ENCODE measurements at regions not wholly inside any gene's neighbourhood (a gene's known extent, or its start where the extent isn't known, plus 50 kb on each side); places are given as distances from the start of the nearest gene placed in this dataset.

GRCh38 chr14:76640923-76641395 is 120.3 kb upstream of the VASH1 start:
- DNase-seq (ENCODE audit: extremely low spot score in 2 of 2) = no peak
- intact Hi-C loops (cut with DNase I) = loop anchor here (10.0 kb wide), 1 partner anchor 596 kb away; no protein-coding TSS in a partner anchor
- no peaks in the 10 kb centered on the region for H3K9me3 ChIP-seq

GRCh38 chr14:76641541-76641940 is 119.7 kb upstream of the VASH1 start:
- Histone ChIP-seq H3K27me3 (no peaks in the 10 kb centered on the region), H3K36me3 (no peaks in the 10 kb centered on the region), H3K27ac (no peak overlapping the region), H3K4me1 (no peaks in the 10 kb centered on the region), H3K9me3 (no peaks in the 10 kb centered on the region), H3K4me3 (no peak overlapping the region)
- intact Hi-C loops (cut with DNase I) = loop anchor here (10.0 kb wide), 1 partner anchor 597 kb away; no protein-coding TSS in a partner anchor
- no peak for TF ChIP-seq POLR2A (IDR thresholded peaks at IDR 0.05)
- TF ChIP-seq, protein P1, sequence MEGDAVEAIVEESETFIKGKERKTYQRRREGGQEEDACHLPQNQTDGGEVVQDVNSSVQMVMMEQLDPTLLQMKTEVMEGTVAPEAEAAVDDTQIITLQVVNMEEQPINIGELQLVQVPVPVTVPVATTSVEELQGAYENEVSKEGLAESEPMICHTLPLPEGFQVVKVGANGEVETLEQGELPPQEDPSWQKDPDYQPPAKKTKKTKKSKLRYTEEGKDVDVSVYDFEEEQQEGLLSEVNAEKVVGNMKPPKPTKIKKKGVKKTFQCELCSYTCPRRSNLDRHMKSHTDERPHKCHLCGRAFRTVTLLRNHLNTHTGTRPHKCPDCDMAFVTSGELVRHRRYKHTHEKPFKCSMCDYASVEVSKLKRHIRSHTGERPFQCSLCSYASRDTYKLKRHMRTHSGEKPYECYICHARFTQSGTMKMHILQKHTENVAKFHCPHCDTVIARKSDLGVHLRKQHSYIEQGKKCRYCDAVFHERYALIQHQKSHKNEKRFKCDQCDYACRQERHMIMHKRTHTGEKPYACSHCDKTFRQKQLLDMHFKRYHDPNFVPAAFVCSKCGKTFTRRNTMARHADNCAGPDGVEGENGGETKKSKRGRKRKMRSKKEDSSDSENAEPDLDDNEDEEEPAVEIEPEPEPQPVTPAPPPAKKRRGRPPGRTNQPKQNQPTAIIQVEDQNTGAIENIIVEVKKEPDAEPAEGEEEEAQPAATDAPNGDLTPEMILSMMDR (IDR thresholded peaks at IDR 0.05) = no peak
- no peak for DNase-seq (ENCODE audit: extremely low spot score in 2 of 2)

More at GRCh38 chr14:76640923-76641395, 120.3 kb upstream of the VASH1 start:
- no peaks in the 10 kb centered on the region for H3K27me3 ChIP-seq
- H3K27ac ChIP-seq = no peak overlapping the region
- TF ChIP-seq POLR2A (IDR thresholded peaks at IDR 0.05) = no peak
- TF ChIP-seq, protein P1 (IDR thresholded peaks at IDR 0.05) = no peak
- no peak for TF ChIP-seq POLR2AphosphoS5 (IDR thresholded peaks at IDR 0.05; ENCODE audit: insufficient read depth in 1 of 2, low read depth in 1 of 2)
- no peaks in the 10 kb centered on the region for H3K4me1 ChIP-seq
- H3K4me3 ChIP-seq = no peak overlapping the region
- no peaks in the 10 kb centered on the region for H3K36me3 ChIP-seq

DNA sequence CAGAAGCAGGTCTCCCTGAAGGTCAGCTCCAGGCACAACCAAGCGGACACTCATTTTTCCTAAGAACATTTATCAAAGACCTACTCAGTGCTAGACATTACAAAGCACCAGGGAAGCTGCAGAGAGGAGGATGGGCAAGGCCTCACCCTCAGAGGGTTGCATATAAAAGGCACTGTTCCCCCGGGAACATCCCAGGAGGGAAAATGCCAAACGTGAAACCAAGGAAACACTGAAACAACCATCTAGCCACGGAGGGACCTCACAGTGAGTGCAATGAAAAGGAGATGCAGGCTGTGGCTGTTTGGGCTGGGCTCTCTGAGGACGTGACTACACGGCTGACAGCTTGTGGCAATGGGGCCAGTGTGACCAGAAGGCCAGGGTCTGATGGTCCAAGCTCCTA is 117.4 kb upstream of the VASH1 start:
- Histone ChIP-seq H3K4me3 (no peak overlapping the region), H3K9me3 (no peaks in the 10 kb centered on the region), H3K36me3 (no peaks in the 10 kb centered on the region), H3K27ac (no peak overlapping the region), H3K4me1 (no peaks in the 10 kb centered on the region), H3K27me3 (no peaks in the 10 kb centered on the region)
- no peak for DNase-seq (ENCODE audit: extremely low spot score in 2 of 2)
- TF ChIP-seq POLR2A (IDR thresholded peaks at IDR 0.05) (no peak), POLR2AphosphoS5 (IDR thresholded peaks at IDR 0.05; ENCODE audit: insufficient read depth in 1 of 2, low read depth in 1 of 2) (no peak)
- TF ChIP-seq, protein P1 (IDR thresholded peaks at IDR 0.05) = no peak
- intact Hi-C loops (cut with DNase I) = loop anchor here (10.0 kb wide), 1 partner anchor 599 kb away; no protein-coding TSS in a partner anchor

GRCh38 chr14:76644855-76645518 is 116.3 kb upstream of the VASH1 start:
- no peak for DNase-seq (ENCODE audit: extremely low spot score in 2 of 2)
- Histone ChIP-seq H3K27me3 (no peaks in the 10 kb centered on the region), H3K36me3 (no peaks in the 10 kb centered on the region), H3K4me1 (no peaks in the 10 kb centered on the region), H3K27ac (no peak overlapping the region), H3K9me3 (no peaks in the 10 kb centered on the region), H3K4me3 (no peak overlapping the region)
- no peak for TF ChIP-seq POLR2AphosphoS5 (IDR thresholded peaks at IDR 0.05; ENCODE audit: insufficient read depth in 1 of 2, low read depth in 1 of 2)
- TF ChIP-seq, protein P1 (IDR thresholded peaks at IDR 0.05) = peak in 1 of 3 experiments; percentile 18
- intact Hi-C loops (cut with DNase I) = loop anchor here (10.0 kb wide), 1 partner anchor 600 kb away; no protein-coding TSS in a partner anchor

DNA sequence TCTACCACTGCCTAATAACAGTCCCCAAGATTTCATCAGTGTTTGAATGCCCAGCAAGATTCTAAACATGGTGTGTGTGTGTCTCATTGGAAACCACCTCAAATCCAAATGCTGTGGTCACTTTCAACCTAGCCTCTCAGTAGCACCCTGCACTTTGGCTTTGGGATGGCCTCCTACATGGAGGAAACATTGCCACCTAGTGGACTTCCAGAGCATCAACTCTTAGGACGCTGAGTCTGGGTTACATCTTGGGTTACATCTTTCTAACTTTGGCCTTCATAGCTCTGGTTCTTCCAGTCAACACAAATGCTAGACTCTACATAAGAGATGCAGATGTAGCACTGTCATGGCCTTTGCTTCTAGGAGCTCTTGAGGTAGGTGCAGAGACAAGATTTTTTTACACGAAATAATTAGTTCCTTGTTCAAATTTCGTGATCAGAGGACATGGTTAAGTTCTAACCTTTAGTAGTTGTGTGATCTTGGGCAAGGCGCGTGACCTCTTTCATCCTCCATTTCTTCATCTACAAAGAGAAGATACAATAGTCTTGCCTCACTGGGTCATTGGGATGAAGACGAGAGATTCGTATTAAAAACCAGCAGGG is 113.5 kb upstream of the VASH1 start:
- intact Hi-C loops (cut with DNase I) = loop anchor here (10.0 kb wide), 1 partner anchor 603 kb away; no protein-coding TSS in a partner anchor
- no peaks in the 10 kb centered on the region for H3K4me1 ChIP-seq

More for the DNA sequence above, 113.5 kb upstream of the VASH1 start:
- Histone ChIP-seq H3K4me3 (no peak overlapping the region), H3K27ac (no peak overlapping the region), H3K36me3 (no peaks in the 10 kb centered on the region), H3K27me3 (no peaks in the 10 kb centered on the region), H3K9me3 (no peaks in the 10 kb centered on the region)
- TF ChIP-seq POLR2A (IDR thresholded peaks at IDR 0.05) (no peak), POLR2AphosphoS5 (IDR thresholded peaks at IDR 0.05; ENCODE audit: insufficient read depth in 1 of 2, low read depth in 1 of 2) (no peak)
- TF ChIP-seq, protein P1 (IDR thresholded peaks at IDR 0.05) = peak; percentile 43 to 50 (median 45)
- no peak for DNase-seq (ENCODE audit: extremely low spot score in 2 of 2)

Measured in vagina (tissue), 2 donors.